HepG2 (cell line): ENCODE measurements at regions not wholly inside any gene's neighbourhood (a gene's known extent, or its start where the extent isn't known, plus 50 kb on each side); places are given as distances from the start of the nearest gene placed in this dataset.

Source experiments
- ELF3 ChIP-seq: IDR thresholded peaks from 2 replicates; pipeline ENCODE4 v1.6.1; 2016; ENCODE audit warnings: missing genetic modification reagents, missing compliant biosample characterization
- FUBP1 ChIP-seq: sonication (generic); formaldehyde crosslinking; IDR thresholded peaks from 2 replicates; pipeline ENCODE4 v1.5.1; 2020; ENCODE audit warnings: missing genetic modification reagents, mild to moderate bottlenecking, borderline replicate concordance
- HNF1B ChIP-seq: sonication (generic); formaldehyde crosslinking; IDR thresholded peaks from 2 replicates; pipeline ENCODE4 v1.5.1; 2020; ENCODE audit warnings: mild to moderate bottlenecking, moderate library complexity, missing genetic modification reagents
- HOXA7 ChIP-seq: sonication (generic); formaldehyde crosslinking; IDR thresholded peaks from 2 replicates; pipeline ENCODE4 v1.8.1; 2022; ENCODE audit warnings: mild to moderate bottlenecking, missing genetic modification reagents, moderate library complexity
- ISL2 ChIP-seq: sonication (generic); formaldehyde crosslinking; IDR thresholded peaks from 2 replicates; pipeline ENCODE4 v1.5.0; 2020; ENCODE audit warnings: missing genetic modification reagents
- MAF1 ChIP-seq: sonication (generic); formaldehyde crosslinking; IDR thresholded peaks from 2 replicates; pipeline ENCODE4 v1.5.0; 2020; ENCODE audit warnings: missing genetic modification reagents, borderline replicate concordance
- STAT6 ChIP-seq: sonication (generic); formaldehyde crosslinking; IDR thresholded peaks from 2 replicates; pipeline ENCODE4 v1.4.0; 2020; ENCODE audit warnings: missing genetic modification reagents, mild to moderate bottlenecking, borderline replicate concordance
- TFAP4 ChIP-seq: sonication (generic); IDR thresholded peaks from 2 replicates; pipeline ENCODE4 v1.6.1; 2016; ENCODE audit warnings: low read depth, borderline replicate concordance
- XBP1 ChIP-seq: sonication (generic); formaldehyde crosslinking; IDR thresholded peaks from 2 replicates; pipeline ENCODE4 v1.5.0; 2020; ENCODE audit warnings: missing genetic modification reagents
- ZBTB1 ChIP-seq: sonication (generic); formaldehyde crosslinking; IDR thresholded peaks from 2 replicates; pipeline ENCODE4 v1.4.0; 2020; ENCODE audit warnings: missing genetic modification reagents, borderline replicate concordance
- ZBTB3 ChIP-seq: sonication (generic); formaldehyde crosslinking; IDR thresholded peaks from 2 replicates; pipeline ENCODE4 v1.4.0; 2020; ENCODE audit warnings: low read depth, mild to moderate bottlenecking, moderate library complexity, missing genetic modification reagents, borderline replicate concordance
- ZNF337 ChIP-seq: sonication (generic); formaldehyde crosslinking; IDR thresholded peaks from 2 replicates; pipeline ENCODE4 v1.5.1; 2020; ENCODE audit warnings: missing genetic modification reagents, low read depth, mild to moderate bottlenecking, borderline replicate concordance
- ZNF615 ChIP-seq: sonication (generic); formaldehyde crosslinking; IDR thresholded peaks from 2 replicates; pipeline ENCODE4 v1.5.0; 2020; ENCODE audit warnings: mild to moderate bottlenecking, missing genetic modification reagents, borderline replicate concordance
- ZNF788 ChIP-seq: sonication (generic); formaldehyde crosslinking; IDR thresholded peaks from 2 replicates; pipeline ENCODE4 v1.5.0; 2020; ENCODE audit warnings: mild to moderate bottlenecking, missing genetic modification reagents, borderline replicate concordance
- ZUFSP ChIP-seq: sonication (generic); formaldehyde crosslinking; IDR thresholded peaks from 2 replicates; pipeline ENCODE4 v1.9.0; 2021; ENCODE audit warnings: missing genetic modification reagents, mild to moderate bottlenecking, borderline replicate concordance

GRCh38 chr2:42978175-42978886 is 185.9 kb upstream of the HAAO start (continued):
- TF ChIP-seq ZUFSP (CRISPR knock-in tag) (no peak), ZBTB1 (CRISPR knock-in tag) (no peak), MAF1 (CRISPR knock-in tag) (no peak), HOXA7 (CRISPR knock-in tag) (no peak), ELF3 (CRISPR knock-in tag) (peak; percentile 88), FUBP1 (CRISPR knock-in tag) (no peak), STAT6 (CRISPR knock-in tag) (no peak), XBP1 (CRISPR knock-in tag) (no peak), ZBTB3 (CRISPR knock-in tag) (peak; percentile 92; the same call in 1 of the 2 replicates), ZNF788 (CRISPR knock-in tag) (peak; percentile 98), ZNF615 (CRISPR knock-in tag) (no peak), ISL2 (CRISPR knock-in tag) (peak; percentile 94), ZNF337 (CRISPR knock-in tag) (no peak), TFAP4 (peak; percentile 99), HNF1B (CRISPR knock-in tag) (peak; percentile 100)
